ENCODE measurements at regions not wholly inside any gene's neighbourhood (a gene's known extent, or its start where the extent isn't known, plus 50 kb on each side); places are given as distances from the start of the nearest gene placed in this dataset.

DNA sequence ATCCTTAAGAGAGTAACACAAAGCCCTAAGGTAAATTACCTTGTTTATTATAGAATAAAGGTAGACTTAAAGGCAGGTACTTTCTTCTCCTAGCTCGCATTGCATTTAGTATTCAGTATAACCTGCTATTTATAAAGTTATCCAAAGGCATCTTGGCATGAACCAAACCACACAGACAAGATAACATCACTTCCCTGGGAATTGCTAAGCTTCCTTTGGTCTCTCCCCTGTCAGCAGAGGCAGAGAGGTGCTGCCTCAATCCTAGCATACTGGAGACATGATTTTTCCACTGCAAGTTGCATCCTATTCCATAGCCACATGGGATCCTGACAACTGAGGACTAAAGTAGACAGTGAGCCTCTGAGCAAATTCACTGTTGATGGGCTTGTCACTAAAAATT, 101.7 kb upstream of the IL6 start:
- no peak for DNase-seq (ENCODE audit: low read depth in 2 of 2)

DNA sequence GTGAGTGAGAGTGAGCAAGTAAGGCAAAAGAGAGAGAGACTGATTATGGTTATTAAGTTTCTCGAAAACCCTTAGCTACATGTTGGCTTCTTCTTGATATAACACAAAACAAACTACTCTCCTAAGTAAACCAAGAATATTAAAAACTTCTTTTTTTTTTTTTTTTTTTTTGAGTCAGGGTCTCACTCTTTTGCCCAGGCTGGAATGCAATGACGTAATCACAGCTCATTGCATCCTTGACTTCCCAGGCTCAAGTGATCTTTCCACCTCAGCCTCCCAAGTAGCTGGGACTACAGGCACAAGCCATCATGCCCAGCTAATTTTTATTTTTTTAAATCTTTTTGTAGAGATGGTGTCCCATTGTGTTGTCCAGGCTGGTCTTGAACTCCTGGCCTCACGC, 102.2 kb upstream of the IL6 start:
- DNase-seq (ENCODE audit: low read depth in 2 of 2), result no peak

DNA sequence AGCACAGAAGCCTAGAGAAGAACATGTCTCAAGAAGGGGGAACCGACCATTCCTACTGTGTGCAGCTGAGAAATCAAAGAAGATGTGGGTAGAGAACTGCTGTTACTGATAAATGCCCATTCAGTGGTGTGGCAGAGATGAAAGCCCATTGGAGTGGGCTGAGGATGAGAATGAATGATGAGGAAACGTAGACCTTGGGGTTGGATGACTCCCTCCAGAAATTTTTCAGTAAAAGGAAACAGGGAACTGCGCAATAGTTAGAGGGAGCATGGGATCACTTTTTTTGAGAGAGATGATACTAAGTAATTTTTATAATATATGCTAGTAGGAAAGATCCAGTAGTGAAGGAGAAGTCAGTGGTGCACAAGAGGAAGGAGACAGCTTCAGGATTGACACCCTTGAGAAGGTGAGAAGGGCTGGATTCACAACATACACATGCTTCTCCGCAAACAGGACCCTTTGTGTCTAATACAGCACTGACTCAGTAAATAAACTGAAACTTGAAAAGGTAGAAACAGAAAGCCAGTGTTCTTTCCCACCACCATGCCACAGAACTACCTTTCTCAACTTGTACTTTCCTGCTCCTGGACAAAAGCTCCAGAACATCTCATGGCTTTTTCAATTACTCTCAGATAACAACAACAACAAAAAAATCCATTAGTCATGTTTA, 104.7 kb upstream of the IL6 start:
- no peak for DNase-seq (ENCODE audit: low read depth in 2 of 2)

DNA sequence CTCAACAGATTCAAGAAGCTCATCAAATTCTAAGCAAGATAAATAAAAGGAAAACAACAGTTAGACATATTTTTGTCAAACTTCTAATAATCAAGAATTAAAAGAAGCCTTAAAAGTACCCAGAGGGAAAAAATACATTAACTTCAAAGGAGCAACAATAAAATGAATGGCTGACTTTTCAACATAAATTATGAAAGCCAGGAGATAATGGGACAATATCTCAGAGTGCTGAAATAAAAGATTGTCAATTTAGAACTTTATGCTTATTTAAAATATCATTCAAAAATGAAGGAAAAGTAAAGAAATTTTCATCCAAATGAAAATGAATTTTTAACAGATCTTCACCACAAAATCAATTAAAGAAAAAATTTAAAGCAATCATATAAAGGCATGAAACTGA, 108.5 kb upstream of the IL6 start:
- no peak for DNase-seq (ENCODE audit: low read depth in 2 of 2)

DNA sequence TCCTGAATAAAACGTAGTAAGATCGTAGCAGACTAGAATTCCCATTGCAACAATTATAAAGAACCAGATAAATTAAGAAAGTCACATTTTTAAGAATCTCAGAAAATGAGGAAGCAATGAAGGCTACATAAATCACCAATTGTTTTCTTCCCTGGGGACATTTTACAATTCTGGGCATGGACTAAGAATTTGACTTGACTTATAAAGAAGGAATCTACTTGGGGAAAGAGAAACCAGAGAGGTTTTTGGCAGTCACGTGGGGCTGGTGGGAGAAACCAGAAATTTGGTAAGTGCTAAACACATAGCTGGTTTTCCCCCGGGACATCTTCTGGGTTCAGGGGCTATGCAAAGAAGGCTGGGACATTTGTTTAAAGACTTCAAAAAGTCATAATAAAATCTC, 109.8 kb upstream of the IL6 start:
- no peak for DNase-seq (ENCODE audit: low read depth in 2 of 2)

DNA sequence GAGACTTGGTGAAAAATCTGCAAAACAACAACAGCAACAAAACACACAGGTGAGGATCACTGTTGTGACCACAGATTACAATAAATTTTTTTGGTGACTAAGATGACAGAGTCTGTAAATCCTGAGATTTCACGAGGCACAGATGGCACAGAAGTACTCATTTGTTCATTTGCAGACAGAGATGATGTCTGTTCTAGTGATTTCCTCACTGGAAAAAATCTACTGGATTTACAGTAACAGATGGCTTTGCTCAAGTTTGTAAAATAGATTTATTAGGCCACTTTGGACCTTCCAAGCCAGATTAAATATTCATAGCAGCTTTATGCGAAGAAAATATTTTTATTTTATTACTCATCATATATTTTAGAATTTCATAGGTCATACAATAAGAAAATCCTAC, 113.5 kb upstream of the IL6 start:
- no peak for DNase-seq (ENCODE audit: low read depth in 2 of 2)

DNA sequence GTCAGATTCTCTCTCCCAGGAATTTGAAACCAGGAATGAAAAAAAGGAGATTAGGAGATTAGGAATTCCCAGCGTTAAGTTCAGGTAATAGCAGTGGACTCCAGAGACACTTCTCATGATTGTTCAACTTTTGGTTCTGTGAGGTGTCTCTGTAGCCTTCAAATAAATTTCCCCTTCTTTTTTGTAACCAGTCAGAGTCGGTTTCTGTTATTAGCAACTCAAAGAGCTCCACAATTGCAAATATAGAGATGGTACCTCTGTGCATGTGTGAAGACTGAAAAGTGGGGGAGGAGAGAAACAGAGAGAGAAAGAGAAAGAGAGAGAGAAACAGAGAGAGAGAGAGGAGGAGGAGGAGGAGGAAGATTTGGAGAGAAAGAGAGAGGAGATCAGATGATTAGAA, 112.8 kb upstream of the STEAP1B start:
- no peak for DNase-seq (ENCODE audit: low read depth in 2 of 2)

DNA sequence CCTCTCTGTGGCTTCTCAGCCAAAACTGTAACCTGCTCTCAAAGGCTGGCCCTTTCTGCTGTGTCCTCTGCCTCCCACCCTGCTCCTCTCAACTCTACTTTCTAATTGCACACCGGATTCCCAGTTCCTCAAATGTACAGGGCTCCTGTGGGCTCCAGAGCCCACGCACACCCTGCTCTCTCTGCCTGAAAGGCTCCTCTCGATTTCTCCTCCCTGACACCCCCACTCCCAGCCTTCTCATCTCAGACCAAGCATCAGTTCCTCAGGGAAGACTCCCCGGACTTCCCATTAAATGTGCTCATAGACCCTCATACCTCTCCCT, 111.7 kb upstream of the STEAP1B start:
- no peak for DNase-seq (ENCODE audit: low read depth in 2 of 2)

DNA sequence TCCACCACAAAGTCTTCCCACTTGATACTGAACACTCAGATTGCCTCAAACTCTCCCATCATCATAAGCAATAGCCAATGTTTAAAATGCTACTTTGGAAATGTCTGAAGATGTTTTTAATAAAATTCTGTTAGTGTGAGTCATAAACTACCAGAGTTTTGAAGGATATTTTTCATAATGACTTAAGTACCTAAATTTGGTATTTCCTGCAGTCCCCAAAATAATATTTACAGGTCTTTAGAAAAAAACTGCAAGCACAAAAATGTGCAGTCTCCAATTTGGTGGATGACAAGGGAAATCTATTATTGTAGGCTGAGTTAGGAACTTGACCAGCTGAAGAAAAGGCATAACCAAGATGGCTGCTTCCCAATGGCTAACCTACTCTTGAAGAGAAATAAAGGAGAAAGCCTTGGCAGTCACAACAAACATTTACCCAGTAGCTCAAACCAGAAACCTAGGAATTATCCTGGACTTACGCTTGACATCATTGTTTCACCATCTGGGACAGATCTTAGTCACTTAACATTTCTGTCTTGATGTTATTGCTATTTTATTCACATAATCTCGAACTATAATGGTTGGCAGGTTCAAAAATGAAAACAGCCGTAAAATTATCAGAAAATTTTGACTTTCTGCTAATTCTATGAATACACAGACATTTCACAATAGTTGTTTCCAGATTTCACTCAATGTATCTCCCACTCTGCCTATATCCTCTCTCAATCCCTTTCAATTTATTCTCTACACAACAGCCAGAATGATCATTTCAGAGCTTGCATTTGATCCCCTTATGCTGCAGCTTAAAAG, 111.2 kb upstream of the STEAP1B start:
- DNase-seq (ENCODE audit: low read depth in 2 of 2), result no peak

DNA sequence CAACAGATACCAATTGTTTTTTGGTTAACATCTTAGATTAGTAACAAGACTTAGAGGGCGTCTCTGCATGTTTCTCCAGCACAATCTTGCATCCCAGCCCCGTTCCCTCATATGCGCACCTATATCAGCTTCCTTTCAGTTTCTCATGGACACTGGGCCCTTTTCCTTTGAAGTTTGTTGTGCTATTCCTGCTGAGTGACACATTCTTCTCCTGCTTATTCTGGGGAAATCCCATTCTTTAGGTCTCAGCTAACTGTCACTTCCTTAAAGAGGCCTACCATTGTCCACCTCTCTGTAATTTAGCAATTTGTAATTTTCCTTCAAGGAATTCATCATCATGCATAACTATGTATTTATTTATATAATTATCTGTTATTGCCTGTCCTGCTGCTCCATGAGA, 110.3 kb upstream of the STEAP1B start:
- no peak for DNase-seq (ENCODE audit: low read depth in 2 of 2)

DNA sequence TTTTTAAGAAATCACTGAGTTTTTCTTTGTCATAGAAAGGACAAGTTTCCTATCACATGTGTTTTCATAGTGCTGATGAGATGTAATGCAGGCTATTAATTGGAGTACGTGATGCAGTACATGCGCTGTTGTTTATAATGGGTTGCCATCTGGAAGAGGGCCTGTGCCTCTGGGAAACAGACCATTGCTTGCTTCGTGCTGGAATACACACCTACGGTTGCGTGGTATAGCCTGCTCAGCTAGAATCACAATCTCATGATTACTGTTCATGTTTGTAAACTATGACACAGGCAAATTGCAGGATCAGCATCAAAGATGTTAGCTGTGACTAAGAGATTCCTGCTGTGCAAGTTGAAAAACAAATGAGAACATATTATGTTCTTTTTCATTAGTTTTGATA, 107.2 kb upstream of the STEAP1B start:
- no peak for DNase-seq (ENCODE audit: low read depth in 2 of 2)

DNA sequence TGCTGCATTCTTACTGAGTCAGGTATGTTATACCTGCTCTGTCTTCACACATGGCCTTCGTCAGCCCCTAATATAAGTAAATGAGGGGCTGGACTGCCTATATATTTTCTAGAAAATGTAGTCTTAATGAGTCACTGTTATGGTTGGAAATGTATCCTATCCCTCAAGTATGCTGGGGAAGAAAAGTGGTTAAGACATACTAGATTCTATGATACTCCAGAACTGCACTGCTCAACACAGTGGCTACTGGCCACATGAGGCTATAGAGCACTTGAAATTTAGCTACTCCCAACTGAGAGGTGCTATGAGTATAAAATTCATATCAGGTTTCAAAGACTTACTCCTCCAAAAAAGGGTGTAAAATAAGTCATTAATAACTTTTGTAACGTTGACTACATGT, 104.3 kb upstream of the STEAP1B start:
- no peak for DNase-seq (ENCODE audit: low read depth in 2 of 2)

DNA sequence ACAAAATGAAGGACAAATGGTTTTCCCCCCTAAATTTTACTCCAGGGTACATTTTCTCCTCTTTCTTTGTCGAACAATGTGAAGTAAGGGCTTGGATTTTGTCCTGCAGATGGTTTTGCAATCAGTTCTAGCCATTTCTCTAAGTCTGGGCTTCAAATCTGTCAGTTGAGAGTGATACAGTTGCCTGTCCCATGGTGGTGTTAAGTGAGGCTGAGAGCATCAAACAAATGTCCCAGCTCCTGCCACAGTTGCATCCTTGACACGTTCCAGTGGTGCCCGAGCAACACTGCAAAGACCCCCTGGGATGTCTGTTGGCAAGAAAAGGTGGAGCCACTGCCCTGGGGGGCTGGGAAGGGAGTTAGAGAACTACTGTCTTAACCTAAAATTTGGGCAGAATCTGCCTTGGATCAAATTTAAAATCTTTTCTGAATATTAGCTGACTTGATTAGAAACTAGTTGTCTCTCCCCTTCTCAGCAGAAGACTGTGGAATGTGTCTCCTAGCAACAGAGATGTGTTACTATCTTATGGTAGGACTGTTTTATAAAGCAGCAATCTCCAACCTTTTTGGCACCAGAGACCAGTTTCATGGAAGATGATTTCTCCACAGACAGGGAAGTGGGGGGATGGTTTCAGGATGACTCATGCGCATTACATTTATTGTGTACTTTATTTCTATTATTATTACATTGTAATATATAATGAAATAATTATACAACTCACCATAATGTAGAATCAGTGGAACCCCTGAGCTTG, 102.0 kb upstream of the STEAP1B start:
- no peak for DNase-seq (ENCODE audit: low read depth in 2 of 2)

DNA sequence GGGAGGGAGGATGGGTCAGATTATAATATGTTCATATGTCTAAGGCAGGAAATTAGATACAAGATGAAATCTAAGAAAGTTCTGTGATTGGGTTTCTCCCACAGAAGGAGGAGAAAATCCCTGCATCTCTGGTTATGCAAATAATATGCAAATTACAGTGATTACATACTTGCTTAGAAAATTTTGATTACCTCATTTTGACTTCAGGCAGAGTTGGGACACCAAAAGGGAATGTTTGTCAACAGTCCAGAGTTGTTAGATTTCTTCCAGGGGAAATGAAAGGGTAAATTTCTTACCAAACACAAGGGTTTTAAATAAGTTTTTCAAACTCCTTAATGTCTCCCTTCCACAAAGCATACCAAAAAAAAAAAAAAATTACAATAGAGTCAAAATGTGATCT, 101.4 kb upstream of the STEAP1B start:
- no peak for DNase-seq (ENCODE audit: low read depth in 2 of 2)

DNA sequence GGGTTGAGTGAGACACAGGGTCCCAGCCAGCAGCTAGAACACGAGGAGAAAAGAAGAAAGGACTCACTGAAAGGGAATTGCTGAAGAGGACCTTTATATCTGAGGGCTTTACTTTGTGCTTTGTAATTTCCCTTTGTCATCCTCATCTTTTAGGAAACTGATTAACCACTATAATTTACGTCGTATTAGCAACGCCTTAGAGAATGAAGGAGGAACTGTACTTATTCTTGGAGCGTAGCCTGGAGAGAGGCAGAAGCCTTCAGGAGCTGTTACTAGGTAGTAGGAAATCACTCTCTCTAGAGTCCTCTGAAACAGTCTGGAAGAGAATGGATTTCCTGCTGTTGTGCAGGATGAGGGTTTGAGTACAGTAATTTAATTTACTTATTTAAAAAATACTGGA, 101.0 kb upstream of the STEAP1B start:
- no peak for DNase-seq (ENCODE audit: low read depth in 2 of 2)

DNA sequence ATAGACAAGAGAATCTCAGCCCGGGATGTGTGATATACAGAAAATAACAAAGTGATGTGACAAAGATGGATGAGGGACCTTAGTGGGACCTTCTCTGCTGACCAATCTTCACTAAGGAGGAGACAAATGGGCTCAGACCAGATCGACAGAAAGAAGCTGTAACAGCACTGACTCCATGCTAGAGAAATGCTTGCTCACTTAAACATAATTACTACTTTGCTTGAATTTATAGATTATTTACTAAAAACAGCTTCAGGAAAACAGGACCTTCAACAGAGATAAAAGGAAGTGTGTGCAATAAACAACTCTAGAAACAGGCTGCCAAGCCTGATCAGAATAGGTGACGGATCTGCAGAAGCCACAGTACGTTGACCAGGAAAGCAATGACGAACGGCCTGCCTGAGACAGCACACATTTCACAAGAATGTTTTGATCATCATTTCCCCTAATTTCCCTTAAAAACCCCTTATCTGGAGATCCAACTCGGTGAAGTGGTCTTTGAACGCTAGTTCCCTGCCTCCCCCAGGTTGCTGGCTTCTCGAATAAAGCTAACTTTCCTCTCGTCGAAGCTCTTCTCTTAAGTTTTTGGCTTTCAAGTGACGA, 98.4 kb upstream of the STEAP1B start:
- no peak for DNase-seq (ENCODE audit: low read depth in 2 of 2)

DNA sequence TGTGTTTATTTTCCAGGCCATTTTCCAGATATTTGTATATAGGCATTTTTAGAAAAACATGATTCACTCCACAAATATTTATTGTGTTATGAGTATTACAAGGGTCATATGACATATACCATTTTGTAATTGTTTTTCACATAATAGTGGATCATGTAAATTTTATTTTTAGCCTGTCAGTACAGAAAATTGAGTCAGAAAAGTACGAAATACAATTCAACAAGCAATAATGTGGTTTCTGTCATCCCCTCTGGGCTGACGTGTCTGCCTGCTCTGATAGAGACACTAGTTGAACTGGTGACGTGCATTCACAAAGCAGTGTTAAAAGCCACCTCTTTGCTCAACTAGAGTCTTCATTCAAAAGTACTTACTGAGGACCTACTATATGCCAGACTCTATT, 97.9 kb upstream of the STEAP1B start:
- no peak for DNase-seq (ENCODE audit: low read depth in 2 of 2)

DNA sequence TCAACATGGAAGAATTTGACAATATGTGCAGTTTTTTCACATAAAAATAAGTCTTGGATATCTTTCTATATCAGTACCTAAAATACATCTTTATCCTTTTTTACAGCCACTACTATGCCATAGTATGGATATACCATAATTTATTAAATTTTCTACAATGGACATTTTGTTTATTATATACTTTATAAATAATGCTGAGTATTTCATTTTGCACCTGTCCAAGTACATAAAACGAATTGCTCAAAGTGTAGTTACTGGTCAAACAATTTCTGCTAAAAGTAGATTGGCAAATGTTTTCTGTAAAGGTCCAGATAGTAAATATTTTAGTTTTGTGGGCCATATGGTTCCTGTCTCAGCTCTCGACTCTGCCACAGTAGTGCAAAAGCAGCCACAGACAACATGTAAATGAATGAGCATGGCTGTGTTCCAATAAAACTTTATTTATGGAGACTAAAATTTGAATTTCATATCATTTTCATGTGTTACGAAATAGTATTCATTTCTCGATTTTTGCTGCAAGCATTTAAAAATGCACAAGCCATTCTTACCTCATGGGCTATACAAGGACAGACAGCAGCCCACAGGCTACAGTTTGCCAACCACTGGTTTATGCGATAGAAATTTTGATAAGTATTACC, 96.9 kb upstream of the STEAP1B start:
- DNase-seq (ENCODE audit: low read depth in 2 of 2), result no peak

DNA sequence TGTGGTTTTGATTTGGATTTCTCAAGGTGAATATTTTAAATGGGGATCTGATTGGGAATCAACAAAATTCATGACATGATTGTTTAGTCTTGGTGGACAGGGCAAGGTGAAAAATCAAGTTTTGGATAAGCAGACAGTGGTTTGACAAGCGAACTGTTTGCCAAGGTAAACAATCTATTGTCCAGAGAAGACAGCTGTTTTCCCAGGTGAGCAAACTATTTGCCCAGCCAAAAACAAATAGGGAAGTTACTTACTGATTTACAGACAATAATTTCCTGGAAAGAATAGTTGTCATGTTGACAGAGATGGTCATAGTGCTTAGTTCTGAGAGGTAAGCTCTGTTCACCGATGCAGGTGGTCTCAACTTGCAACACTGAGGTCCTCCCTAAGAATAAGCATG, 94.0 kb upstream of the STEAP1B start:
- DNase-seq (ENCODE audit: low read depth in 2 of 2), result no peak

DNA sequence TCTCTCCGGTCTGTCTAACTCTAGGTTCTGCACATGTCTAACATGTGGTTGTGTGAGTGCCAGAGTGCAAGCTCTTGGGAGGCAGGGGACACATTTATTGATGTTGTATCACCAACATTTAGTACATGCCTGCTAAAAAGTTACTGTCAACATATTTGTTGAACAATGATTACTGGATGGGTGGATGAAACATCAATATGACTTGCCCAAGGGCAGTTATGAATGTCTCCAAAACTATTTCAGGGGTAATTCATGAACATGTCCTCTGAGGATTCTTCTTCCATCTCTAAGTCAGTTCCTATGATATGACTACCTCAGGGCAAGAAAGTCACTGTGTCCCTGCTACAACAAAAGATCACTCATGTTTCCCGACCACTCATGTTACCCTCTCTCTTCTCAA, 91.3 kb upstream of the STEAP1B start:
- no peak for DNase-seq (ENCODE audit: low read depth in 2 of 2)

DNA sequence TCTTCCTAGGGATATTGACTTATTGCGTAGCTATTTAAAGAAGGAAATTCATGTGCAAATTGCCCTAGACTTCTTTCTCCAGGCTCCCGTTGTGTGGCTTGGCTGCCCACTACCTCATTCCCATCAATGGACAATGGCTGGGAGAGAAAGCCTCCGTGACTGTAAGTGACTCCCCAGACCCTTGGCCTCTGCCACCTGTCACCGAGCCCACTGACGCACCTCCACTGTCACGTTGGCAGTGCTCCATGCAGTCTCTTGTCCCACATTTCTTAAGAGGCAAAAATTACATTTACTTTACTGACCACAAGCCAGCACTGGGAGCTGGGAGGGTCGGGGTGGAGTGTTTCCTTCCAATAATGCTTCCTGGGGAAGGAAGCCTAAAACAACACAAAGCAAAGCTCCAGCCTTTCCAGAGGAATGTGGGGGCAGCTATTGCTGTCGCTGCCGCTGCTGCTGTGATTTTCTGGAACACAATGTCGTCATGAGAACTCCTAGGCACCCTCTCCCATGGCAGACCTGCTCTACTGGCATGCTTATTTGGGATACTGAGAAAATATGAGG, 89.7 kb upstream of the STEAP1B start:
- no peak for DNase-seq (ENCODE audit: low read depth in 2 of 2)

DNA sequence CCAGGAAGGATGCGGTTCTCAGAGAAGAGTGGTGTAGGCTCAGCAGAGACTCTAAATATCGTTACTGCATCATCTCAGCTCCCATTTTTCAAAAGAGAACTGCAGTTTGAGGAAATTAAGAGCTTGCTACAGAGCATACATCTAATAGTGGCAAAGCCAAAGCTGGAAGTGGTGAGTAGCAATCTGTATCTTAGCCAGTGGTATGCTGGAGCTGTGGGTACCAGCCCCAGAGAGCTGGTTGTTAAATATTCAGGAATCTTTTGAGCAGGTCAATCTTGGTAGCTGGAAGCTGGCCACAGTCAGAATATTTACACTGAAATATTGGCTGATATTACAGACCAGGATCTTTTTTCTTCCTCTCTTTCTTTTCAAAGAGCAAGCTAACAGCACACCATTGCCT, 88.4 kb upstream of the STEAP1B start:
- no peak for DNase-seq (ENCODE audit: low read depth in 2 of 2)

Data from stimulated activated CD8-positive, alpha-beta memory T cell treated with anti-CD3 and anti-CD28 coated beads, Interleukin-7, amount 100 ng/mL, for 4 hours (primary cell).